GM23248 (cell line): ENCODE measurements at regions not wholly inside any gene's neighbourhood (a gene's known extent, or its start where the extent isn't known, plus 50 kb on each side); places are given as distances from the start of the nearest gene placed in this dataset.

Experiments used
- EZH2 ChIP-seq: fragments of 200-600 bp; sonication (generic); IDR thresholded peaks from 2 replicates; pipeline ENCODE4 v1.6.1; 2018; ENCODE audit warnings: antibody characterized with exemption, mild to moderate bottlenecking; ENCODE audit not compliant: insufficient read depth, poor library complexity, severe bottlenecking
- EZH2phosphoT487 ChIP-seq: fragments of 200-600 bp; sonication (generic); IDR thresholded peaks from 2 replicates; pipeline ENCODE4 v1.6.1; 2018; ENCODE audit warnings: antibody characterized with exemption, moderate library complexity, mild to moderate bottlenecking, low read depth; ENCODE audit not compliant: insufficient read depth

- no peak for TF ChIP-seq EZH2phosphoT487
- no peak for TF ChIP-seq EZH2
Measured at GRCh38 chr11:112831969-112832766, 129.1 kb upstream of the NCAM1 start.
